H1 (cell line): ENCODE measurements at regions not wholly inside any gene's neighbourhood (a gene's known extent, or its start where the extent isn't known, plus 50 kb on each side); places are given as distances from the start of the nearest gene placed in this dataset.

Experiments used
- ATF2 ChIP-seq: IDR thresholded peaks from 2 replicates; pipeline ENCODE4 v1.6.1; 2012; ENCODE audit warnings: low read length, inconsistent platforms
- CEBPB ChIP-seq: IDR thresholded peaks from 2 replicates; pipeline ENCODE4 v1.6.1; 2012; ENCODE audit warnings: low read depth, low read length
- CTCF ChIP-seq, 3 experiments: IDR thresholded peaks; 1 replicate in 2 of 3; 2 replicates in 1 of 3; pipeline versions ENCODE4 v1.5.1 to v1.6.1; 2011; ENCODE audit warnings: low read length in 3 of 3, mild to moderate bottlenecking in 3 of 3, inconsistent platforms in 2 of 3, low read depth in 1 of 3, moderate library complexity in 1 of 3; ENCODE audit not compliant: insufficient read depth in 1 of 3; ENCODE audit errors: control extremely low read depth in 1 of 3
- MAFK ChIP-seq: IDR thresholded peaks from 2 replicates; pipeline ENCODE4 v1.6.1; 2012; ENCODE audit warnings: low read depth, mild to moderate bottlenecking, improper control_type of control experiment, low read length
- NRF1 ChIP-seq: IDR thresholded peaks from 2 replicates; pipeline ENCODE4 v1.6.1; 2011; ENCODE audit warnings: mild to moderate bottlenecking, low read depth, low read length, improper control_type of control experiment
- POLR2A ChIP-seq, 2 experiments: IDR thresholded peaks; 1 replicate in 1 of 2; 2 replicates in 1 of 2; pipeline ENCODE4 v1.6.1; 2011; ENCODE audit warnings: low read depth in 2 of 2, low read length in 2 of 2, mild to moderate bottlenecking in 2 of 2; ENCODE audit errors: control extremely low read depth in 1 of 2
- POLR2AphosphoS5 ChIP-seq: IDR thresholded peaks from 2 replicates; pipeline ENCODE4 v1.6.1; 2011; ENCODE audit warnings: low read depth, low read length
- RAD21 ChIP-seq, 2 experiments: IDR thresholded peaks in 1 of 2; conservative IDR thresholded peaks in 1 of 2; 2 replicates each; pipeline ENCODE4 v1.6.1; 2011; ENCODE audit warnings: low read depth in 2 of 2, low read length in 2 of 2, improper control_type of control experiment in 1 of 2, inconsistent platforms in 1 of 2, mild to moderate bottlenecking in 1 of 2, moderate library complexity in 1 of 2
- RNF2 ChIP-seq: fragments of 200-900, 300-1000 bp; sonication (generic); IDR thresholded peaks from 2 replicates; pipeline ENCODE4 v1.7.1; 2016; ENCODE audit warnings: borderline replicate concordance, low read depth, mild to moderate bottlenecking, antibody characterized with exemption, low read length; ENCODE audit not compliant: poor library complexity, severe bottlenecking; ENCODE audit errors: missing control alignments
- SRF ChIP-seq: IDR thresholded peaks from 2 replicates; pipeline ENCODE4 v1.6.1; 2011; ENCODE audit warnings: mild to moderate bottlenecking, low read depth, low read length, moderate library complexity
- TAF1 ChIP-seq: IDR thresholded peaks from 2 replicates; pipeline ENCODE4 v1.6.1; 2011; ENCODE audit warnings: mild to moderate bottlenecking, low read depth, low read length
- TBP ChIP-seq: IDR thresholded peaks from 2 replicates; pipeline ENCODE4 v1.6.1; 2011; ENCODE audit warnings: low read depth, low read length, improper control_type of control experiment
- YY1 ChIP-seq: IDR thresholded peaks from 2 replicates; pipeline ENCODE4 v1.6.1; 2011; ENCODE audit warnings: low read depth, mild to moderate bottlenecking, low read length
- ZNF274 ChIP-seq: IDR thresholded peaks from 2 replicates; pipeline ENCODE4 v1.7.0; 2012; ENCODE audit warnings: low read length, borderline replicate concordance; ENCODE audit errors: extremely low read depth

- TF ChIP-seq RNF2 (no peak), ZNF274 (no peak), TBP (no peak), SRF (no peak), CTCF (IDR thresholded peaks at IDR 0.05; ENCODE audit: control extremely low read depth in 1 of 3, insufficient read depth in 1 of 3, low read depth in 1 of 3, low read length in 3 of 3) (no peak), MAFK (no peak), NRF1 (no peak), ATF2 (no peak), YY1 (no peak), TAF1 (no peak), CEBPB (no peak), POLR2AphosphoS5 (no peak), POLR2A (IDR thresholded peaks at IDR 0.05; ENCODE audit: control extremely low read depth in 1 of 2, low read depth in 2 of 2, low read length in 2 of 2) (no peak), RAD21 (IDR thresholded peaks at IDR 0.05 in 1 of 2, conservative IDR thresholded peaks at IDR 0.05 in 1 of 2; ENCODE audit: low read depth in 2 of 2, low read length in 2 of 2) (no peak)
Observed at GRCh38 chr5:144042156-144042555, 128.3 kb downstream of the YIPF5 start.
